ENCODE measurements at regions not wholly inside any gene's neighbourhood (a gene's known extent, or its start where the extent isn't known, plus 50 kb on each side); places are given as distances from the start of the nearest gene placed in this dataset.

DNA sequence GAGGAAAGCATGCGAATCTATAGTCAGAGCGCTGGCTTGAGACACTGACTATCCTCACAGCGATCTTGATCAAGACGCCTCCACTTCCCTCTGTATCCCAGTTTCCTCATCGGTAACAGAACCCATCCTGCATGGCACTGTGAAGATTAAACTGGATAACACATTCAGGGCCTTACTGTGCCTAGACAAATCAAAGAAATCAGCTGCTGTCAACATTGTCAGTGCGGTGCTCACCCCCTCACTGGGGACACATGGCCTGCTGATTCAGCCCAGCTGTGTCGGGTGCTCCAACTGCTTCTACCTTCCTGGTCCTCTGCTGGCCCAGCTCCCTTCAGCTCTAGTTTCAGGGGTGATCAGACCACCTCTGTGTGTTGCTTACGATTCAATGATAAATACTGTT is 268.6 kb upstream of the AGAP1 start:
- Mint-ChIP-seq H3K4me3 (no peak overlapping the region), H3K27ac (no peak overlapping the region)

More for the DNA sequence above, 268.6 kb upstream of the AGAP1 start:
- Mint-ChIP-seq H3K4me1 (no peaks in the 10 kb centered on the region), H3K9me3 (no peaks in the 10 kb centered on the region), H3K27me3 (ENCODE audit: insufficient read depth, low read depth, poor library complexity) (peaks cover 4% of the 10 kb centered on the region), H3K36me3 (ENCODE audit: low read depth) (no peaks in the 10 kb centered on the region)
- Histone ChIP-seq H3K4me3 (no peak overlapping the region), H3K27me3 (ENCODE audit: insufficient read depth) (no peaks in the 10 kb centered on the region), H3K36me3 (ENCODE audit: insufficient read depth) (no peaks in the 10 kb centered on the region), H4K20me1 (replicated peaks; ENCODE audit: insufficient read depth) (no peaks in the 10 kb centered on the region), H3K9me2 (ENCODE audit: insufficient read depth) (no peaks in the 10 kb centered on the region; the same call in 1 of the 2 replicates), H3K4me1 (ENCODE audit: insufficient read depth) (no peaks in the 10 kb centered on the region), H3K4me2 (no peak overlapping the region), H3K27ac (ENCODE audit: low read depth) (no peak overlapping the region), H3K79me2 (replicated peaks; ENCODE audit: insufficient read depth) (no peaks in the 10 kb centered on the region), H3F3A (replicated peaks; ENCODE audit: low read depth) (no peaks in the 10 kb centered on the region), H2AFZ (no peak overlapping the region)
- no peak for ATAC-seq
- DNase-seq (ENCODE audit: low spot score), result no peak
- TF ChIP-seq, protein P1, sequence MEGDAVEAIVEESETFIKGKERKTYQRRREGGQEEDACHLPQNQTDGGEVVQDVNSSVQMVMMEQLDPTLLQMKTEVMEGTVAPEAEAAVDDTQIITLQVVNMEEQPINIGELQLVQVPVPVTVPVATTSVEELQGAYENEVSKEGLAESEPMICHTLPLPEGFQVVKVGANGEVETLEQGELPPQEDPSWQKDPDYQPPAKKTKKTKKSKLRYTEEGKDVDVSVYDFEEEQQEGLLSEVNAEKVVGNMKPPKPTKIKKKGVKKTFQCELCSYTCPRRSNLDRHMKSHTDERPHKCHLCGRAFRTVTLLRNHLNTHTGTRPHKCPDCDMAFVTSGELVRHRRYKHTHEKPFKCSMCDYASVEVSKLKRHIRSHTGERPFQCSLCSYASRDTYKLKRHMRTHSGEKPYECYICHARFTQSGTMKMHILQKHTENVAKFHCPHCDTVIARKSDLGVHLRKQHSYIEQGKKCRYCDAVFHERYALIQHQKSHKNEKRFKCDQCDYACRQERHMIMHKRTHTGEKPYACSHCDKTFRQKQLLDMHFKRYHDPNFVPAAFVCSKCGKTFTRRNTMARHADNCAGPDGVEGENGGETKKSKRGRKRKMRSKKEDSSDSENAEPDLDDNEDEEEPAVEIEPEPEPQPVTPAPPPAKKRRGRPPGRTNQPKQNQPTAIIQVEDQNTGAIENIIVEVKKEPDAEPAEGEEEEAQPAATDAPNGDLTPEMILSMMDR (conservative IDR thresholded peaks at IDR 0.05; ENCODE audit: low read depth in 2 of 2), result no peak
- no peak for TF ChIP-seq ZNF114 (CRISPR knock-in tag; IDR thresholded peaks at IDR 0.05)
- TF ChIP-seq EZH2 (IDR thresholded peaks at IDR 0.05; ENCODE audit: low read depth, unreplicated experiment), result no peak
- TF ChIP-seq, protein P2, sequence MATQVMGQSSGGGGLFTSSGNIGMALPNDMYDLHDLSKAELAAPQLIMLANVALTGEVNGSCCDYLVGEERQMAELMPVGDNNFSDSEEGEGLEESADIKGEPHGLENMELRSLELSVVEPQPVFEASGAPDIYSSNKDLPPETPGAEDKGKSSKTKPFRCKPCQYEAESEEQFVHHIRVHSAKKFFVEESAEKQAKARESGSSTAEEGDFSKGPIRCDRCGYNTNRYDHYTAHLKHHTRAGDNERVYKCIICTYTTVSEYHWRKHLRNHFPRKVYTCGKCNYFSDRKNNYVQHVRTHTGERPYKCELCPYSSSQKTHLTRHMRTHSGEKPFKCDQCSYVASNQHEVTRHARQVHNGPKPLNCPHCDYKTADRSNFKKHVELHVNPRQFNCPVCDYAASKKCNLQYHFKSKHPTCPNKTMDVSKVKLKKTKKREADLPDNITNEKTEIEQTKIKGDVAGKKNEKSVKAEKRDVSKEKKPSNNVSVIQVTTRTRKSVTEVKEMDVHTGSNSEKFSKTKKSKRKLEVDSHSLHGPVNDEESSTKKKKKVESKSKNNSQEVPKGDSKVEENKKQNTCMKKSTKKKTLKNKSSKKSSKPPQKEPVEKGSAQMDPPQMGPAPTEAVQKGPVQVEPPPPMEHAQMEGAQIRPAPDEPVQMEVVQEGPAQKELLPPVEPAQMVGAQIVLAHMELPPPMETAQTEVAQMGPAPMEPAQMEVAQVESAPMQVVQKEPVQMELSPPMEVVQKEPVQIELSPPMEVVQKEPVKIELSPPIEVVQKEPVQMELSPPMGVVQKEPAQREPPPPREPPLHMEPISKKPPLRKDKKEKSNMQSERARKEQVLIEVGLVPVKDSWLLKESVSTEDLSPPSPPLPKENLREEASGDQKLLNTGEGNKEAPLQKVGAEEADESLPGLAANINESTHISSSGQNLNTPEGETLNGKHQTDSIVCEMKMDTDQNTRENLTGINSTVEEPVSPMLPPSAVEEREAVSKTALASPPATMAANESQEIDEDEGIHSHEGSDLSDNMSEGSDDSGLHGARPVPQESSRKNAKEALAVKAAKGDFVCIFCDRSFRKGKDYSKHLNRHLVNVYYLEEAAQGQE (IDR thresholded peaks at IDR 0.05; ENCODE audit: unreplicated experiment), result no peak
- TF ChIP-seq, protein P3, sequence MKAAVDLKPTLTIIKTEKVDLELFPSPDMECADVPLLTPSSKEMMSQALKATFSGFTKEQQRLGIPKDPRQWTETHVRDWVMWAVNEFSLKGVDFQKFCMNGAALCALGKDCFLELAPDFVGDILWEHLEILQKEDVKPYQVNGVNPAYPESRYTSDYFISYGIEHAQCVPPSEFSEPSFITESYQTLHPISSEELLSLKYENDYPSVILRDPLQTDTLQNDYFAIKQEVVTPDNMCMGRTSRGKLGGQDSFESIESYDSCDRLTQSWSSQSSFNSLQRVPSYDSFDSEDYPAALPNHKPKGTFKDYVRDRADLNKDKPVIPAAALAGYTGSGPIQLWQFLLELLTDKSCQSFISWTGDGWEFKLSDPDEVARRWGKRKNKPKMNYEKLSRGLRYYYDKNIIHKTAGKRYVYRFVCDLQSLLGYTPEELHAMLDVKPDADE (IDR thresholded peaks at IDR 0.05), result no peak
- TF ChIP-seq EZH2phosphoT487 (IDR thresholded peaks at IDR 0.05; ENCODE audit: unreplicated experiment), result no peak
- TF ChIP-seq CREB1 (CRISPR knock-in tag; IDR thresholded peaks at IDR 0.05; ENCODE audit: low read depth), result no peak
- TF ChIP-seq ZNF331 (CRISPR knock-in tag; IDR thresholded peaks at IDR 0.05; ENCODE audit: low read depth), result no peak
- no peak for TF ChIP-seq NANOG (IDR thresholded peaks at IDR 0.05; ENCODE audit: borderline replicate concordance)
- TF ChIP-seq JUNB (IDR thresholded peaks at IDR 0.05; ENCODE audit: unreplicated experiment), result no peak
- TF ChIP-seq, protein P4, sequence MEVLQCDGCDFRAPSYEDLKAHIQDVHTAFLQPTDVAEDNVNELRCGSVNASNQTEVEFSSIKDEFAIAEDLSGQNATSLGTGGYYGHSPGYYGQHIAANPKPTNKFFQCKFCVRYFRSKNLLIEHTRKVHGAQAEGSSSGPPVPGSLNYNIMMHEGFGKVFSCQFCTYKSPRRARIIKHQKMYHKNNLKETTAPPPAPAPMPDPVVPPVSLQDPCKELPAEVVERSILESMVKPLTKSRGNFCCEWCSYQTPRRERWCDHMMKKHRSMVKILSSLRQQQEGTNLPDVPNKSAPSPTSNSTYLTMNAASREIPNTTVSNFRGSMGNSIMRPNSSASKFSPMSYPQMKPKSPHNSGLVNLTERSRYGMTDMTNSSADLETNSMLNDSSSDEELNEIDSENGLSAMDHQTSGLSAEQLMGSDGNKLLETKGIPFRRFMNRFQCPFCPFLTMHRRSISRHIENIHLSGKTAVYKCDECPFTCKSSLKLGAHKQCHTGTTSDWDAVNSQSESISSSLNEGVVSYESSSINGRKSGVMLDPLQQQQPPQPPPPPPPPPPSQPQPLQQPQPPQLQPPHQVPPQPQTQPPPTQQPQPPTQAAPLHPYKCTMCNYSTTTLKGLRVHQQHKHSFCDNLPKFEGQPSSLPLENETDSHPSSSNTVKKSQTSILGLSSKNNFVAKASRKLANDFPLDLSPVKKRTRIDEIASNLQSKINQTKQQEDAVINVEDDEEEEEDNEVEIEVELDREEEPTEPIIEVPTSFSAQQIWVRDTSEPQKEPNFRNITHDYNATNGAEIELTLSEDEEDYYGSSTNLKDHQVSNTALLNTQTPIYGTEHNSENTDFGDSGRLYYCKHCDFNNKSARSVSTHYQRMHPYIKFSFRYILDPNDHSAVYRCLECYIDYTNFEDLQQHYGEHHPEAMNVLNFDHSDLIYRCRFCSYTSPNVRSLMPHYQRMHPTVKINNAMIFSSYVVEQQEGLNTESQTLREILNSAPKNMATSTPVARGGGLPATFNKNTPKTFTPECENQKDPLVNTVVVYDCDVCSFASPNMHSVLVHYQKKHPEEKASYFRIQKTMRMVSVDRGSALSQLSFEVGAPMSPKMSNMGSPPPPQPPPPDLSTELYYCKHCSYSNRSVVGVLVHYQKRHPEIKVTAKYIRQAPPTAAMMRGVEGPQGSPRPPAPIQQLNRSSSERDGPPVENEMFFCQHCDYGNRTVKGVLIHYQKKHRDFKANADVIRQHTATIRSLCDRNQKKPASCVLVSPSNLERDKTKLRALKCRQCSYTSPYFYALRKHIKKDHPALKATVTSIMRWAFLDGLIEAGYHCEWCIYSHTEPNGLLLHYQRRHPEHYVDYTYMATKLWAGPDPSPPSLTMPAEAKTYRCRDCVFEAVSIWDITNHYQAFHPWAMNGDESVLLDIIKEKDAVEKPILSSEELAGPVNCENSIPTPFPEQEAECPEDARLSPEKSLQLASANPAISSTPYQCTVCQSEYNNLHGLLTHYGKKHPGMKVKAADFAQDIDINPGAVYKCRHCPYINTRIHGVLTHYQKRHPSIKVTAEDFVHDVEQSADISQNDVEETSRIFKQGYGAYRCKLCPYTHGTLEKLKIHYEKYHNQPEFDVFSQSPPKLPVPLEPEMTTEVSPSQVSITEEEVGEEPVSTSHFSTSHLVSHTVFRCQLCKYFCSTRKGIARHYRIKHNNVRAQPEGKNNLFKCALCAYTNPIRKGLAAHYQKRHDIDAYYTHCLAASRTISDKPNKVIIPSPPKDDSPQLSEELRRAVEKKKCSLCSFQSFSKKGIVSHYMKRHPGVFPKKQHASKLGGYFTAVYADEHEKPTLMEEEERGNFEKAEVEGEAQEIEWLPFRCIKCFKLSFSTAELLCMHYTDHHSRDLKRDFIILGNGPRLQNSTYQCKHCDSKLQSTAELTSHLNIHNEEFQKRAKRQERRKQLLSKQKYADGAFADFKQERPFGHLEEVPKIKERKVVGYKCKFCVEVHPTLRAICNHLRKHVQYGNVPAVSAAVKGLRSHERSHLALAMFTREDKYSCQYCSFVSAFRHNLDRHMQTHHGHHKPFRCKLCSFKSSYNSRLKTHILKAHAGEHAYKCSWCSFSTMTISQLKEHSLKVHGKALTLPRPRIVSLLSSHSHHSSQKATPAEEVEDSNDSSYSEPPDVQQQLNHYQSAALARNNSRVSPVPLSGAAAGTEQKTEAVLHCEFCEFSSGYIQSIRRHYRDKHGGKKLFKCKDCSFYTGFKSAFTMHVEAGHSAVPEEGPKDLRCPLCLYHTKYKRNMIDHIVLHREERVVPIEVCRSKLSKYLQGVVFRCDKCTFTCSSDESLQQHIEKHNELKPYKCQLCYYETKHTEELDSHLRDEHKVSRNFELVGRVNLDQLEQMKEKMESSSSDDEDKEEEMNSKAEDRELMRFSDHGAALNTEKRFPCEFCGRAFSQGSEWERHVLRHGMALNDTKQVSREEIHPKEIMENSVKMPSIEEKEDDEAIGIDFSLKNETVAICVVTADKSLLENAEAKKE (CRISPR knock-in tag; IDR thresholded peaks at IDR 0.05), result no peak
- no peak for TF ChIP-seq POLR2AphosphoS5 (IDR thresholded peaks at IDR 0.05; ENCODE audit: low read depth)
- no peak for TF ChIP-seq STAT1 (IDR thresholded peaks at IDR 0.05; ENCODE audit: unreplicated experiment)

Data from GM23338 (cell line).